Umbilical cord (tissue), 1 donor: ENCODE measurements at regions not wholly inside any gene's neighbourhood (a gene's known extent, or its start where the extent isn't known, plus 50 kb on each side); places are given as distances from the start of the nearest gene placed in this dataset.
"Not testable (repeated sequence)": the region's sequence is repeated elsewhere in the genome, so short reads cannot be mapped to it uniquely, and the experiment has no call there.

Experiments
- DNase-seq: peaks from one replicate; pipeline ENCODE4 v3.0.0-alpha.2; 2015; ENCODE audit warnings: low spot score

GRCh38 chr11:25501426-25501825, 830.5 kb upstream of the ANO3 start:
- DNase-seq = not testable (repeated sequence)

GRCh38 chr11:25515576-25515975, 816.4 kb upstream of the ANO3 start:
- DNase-seq = no peak

DNA sequence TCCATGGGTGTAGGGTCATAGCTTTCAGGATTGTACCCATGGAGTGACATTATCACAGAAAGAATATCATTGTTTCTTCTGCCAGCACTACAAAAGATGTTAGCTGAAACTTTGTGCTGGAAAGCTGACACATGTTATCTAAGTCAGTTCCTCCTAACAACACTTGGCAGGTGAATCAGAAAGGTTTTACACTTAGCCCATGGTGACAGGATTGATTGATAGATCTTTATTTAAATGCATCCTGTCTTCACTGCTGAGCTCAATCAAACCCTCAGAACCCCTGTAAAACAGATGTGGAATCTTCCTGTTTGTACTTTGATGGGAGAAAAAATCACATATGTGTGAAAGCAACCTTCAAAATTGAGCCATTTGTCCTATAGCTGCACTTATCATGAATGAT, 811.5 kb upstream of the ANO3 start:
- DNase-seq = no peak

DNA sequence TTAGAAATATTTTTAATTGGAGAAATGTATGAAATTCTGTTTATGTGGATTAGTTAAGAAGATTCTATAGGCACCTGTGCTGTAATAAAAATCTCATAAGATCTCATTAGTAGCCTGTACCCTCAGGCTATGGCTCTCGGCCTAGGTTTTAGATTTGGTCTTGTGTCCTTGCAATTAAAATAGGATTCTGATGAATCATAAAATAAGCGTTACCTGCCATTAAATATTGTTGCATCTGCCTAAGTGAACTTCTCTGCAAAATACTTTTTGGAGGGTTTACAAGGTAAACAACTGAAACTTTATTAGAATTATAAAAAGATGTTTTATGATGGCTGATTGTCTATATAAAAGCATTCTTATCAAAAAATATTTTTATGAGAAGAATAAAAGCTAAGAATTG, 804.1 kb upstream of the ANO3 start:
- no peak for DNase-seq

DNA sequence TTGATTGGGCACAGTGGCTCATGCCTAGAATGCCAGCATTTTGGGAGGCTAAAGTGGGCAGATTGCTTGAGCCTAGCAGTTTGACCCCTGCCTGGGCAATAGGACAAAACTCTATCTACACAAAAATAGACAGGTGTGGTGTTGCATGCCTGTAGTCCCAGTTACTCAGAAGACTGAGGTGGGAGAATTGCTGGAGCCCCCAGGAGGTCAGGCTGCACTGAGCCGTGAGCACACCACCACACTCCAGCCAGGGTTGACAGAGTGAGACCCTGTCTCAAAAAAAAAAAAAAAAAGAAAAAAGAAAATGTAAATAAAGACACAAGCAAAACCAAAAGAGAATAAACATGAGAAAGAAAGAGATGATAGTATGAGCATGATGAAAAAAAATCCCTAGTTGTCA, 802.4 kb upstream of the ANO3 start:
- no peak for DNase-seq

DNA sequence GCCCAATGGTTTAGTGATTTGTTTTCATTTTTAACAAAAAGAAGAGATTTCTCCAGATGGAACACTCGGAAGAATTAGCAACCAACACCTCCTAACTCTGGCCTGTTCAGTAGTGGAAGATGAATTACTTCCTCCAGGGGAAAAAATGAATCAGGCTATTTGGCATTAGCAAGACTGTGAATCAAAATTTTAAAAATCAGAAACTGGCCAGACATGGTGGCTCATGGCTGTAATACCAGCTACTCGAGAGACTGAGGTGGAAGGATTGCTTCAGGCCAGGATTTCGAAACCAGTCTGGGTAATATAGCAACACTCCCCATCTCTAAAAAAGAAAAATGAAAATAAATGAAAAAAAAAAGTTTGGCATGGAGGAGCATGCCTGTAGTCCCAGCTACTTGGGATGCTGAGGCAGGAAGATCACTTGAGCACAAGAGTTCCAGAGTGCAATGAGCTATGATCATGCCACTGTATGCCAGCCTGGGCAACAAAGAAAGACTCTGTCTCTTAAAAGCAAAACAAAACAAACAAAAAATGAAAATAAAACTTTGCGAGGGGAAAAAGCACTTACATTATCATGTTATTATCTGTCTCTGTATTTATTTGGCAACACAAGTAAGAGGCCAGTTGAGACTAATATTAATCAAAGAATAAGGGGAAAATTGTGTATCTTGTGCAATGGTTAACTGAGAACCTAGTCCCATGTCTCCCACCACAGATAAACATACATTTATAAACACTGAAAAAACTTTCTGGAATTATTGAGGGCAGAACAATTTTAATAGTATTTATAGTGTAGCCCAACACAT, 796.3 kb upstream of the ANO3 start:
- no peak for DNase-seq

DNA sequence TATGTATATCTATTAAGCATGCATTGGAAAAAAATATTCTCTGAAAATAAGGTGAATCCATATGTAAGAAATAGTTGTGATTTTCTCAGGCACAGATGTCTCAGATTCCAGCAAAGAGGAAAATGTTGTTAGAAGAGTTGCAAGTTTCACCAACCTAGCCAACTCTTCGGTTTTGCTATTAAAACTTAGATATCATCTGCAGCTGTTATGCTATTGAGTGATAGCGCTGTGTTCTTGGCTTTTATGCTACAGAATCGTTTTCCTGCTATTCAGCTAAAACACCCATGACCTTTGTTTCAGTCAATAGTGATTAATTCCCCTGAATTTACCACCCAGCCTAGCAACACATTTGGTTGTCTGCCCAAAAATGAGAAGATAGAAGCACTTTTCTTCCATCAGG, 795.6 kb upstream of the ANO3 start:
- no peak for DNase-seq

DNA sequence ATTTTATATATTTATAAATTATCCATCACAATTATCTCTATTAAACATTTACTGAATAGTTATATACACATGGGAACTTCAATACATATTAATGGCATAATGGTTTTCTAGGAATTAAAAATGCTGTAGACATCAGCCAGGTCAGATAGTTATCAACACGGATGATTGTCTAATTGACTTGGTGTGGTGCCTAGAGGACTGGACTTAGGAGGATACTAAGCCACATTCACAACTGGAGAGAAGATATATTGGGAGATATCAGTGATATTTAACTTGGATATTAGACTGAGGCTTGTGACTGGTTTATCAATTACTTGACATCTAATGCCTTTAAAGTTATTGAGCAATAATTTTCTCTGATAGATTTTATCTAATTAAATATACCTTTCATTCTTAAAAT, 794.5 kb upstream of the ANO3 start:
- DNase-seq = no peak

GRCh38 chr11:25547292-25547691, 784.6 kb upstream of the ANO3 start:
- DNase-seq = no peak

DNA sequence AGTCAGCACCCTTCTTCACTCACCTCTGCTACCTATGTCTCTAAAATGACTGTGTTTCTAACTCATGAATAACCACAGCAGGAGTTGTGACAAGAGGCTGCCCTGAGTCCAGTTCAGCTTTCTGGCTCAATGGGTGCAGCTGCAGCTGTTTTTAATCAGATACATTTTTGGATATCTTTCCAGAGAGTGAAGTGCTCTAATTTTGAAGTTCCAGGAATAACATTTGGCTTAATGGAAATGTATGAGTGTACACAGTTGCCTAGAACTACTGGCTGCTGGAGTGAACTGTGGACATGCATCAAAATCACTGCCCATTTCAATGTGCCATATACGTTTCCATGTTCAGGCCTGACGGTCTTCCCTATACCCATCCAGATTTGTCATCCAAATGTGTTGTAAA, 769.5 kb upstream of the ANO3 start:
- peak; percentile 28 for DNase-seq

DNA sequence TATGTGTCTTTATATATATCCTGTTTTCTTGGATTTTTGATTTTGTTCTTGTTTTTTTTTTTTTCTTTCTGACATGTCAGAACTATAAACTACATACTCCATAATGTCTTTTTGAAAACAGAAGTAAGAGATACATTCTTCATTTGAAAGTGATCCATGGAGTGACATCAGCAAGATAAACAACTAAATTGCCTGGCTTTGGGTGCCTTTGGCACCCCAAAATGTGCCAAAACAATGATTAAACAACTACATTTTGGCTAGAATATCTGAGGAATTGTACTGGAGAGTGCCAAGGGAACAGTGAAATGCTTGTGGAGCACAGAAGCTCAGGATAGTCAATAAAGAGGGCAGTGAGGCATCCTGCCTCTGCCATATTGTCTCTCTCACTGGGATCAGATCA, 766.1 kb upstream of the ANO3 start:
- DNase-seq = no peak

- no peak for DNase-seq
These were observed 765.4 kb upstream of the ANO3 start for GRCh38 chr11:25566298-25567200.

- DNase-seq = no peak
These were observed 755.6 kb upstream of the ANO3 start for GRCh38 chr11:25576320-25576719.

DNA sequence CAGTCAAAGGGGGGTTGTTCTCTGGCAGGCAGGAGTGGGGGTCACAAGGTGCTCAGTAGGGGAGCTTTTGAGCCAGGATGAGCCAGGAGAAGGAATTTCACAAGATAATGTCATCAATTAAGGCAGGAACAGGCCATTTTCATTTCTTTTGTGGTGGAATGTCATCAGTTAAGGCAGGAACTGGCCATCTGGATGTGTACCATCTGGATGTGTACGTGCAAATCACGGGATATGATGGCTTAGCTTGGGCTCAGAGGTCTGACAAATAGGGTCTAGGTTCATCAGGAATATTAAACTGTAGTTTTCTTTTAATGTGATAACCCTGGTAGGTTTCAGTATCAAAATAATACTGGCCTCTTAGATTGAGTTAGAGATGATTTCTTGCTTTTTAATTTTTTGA, 752.4 kb upstream of the ANO3 start:
- not testable (repeated sequence) for DNase-seq

DNA sequence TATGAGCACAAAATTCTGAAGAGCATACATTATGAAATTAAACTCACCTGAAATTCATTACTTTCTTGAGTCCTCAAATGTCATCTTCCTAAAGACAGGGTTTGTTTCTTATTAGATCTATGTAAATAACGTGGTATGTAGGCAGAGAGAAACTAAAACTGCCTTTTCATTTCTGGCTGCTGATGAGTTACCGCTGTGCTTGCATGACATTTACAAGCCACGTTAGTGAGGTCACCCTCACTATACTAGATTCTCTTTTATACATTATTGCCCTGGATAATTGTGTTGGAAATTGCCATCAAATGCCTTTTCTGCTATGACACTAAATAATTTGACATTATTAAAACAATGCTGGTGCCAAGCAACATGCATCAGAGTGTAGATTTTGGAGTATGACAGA, 748.3 kb upstream of the ANO3 start:
- no peak for DNase-seq

- no peak for DNase-seq
These were observed 744.4 kb upstream of the ANO3 start for GRCh38 chr11:25587496-25587895.

- no peak for DNase-seq
These were observed 738.7 kb upstream of the ANO3 start for GRCh38 chr11:25593221-25593620.

DNA sequence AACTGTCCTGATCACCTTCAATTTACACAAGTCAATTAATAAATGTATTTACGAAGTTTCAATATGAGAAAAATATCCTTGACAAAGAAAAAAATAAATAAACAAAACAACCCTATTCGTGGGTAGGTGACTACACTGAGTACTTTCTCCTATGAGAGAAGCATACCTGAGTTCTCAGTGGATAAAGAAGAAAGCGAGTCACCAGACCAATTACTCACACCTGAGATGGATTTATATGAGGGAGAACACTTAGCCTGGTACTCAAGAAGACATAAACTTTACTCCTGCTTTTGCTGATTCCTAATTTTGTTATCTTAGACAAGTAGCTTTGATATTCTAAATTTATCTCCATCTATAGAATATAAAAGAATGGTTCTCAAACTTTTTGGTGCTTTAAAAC, 735.2 kb upstream of the ANO3 start:
- DNase-seq = no peak

DNA sequence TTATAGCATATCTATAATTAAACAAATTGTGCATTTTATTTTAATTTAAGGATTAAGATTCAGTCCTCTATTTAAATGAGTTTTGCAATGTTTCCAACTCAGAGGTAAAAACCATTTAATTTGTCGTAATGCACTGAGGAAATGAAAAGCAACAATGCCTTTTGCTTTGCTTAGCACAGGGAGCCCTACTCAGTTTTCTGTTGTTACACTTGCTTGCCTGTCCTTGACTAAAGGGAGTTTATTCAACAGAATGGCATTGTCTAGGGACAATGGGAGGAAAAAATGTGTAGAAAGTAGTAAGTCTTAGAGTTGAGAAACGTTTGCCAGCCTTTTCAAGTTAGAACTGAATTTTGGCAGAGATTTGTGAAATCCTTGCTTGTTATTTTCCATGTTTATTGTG, 734.2 kb upstream of the ANO3 start:
- DNase-seq = no peak

GRCh38 chr11:25602149-25602548, 729.8 kb upstream of the ANO3 start:
- no peak for DNase-seq

DNA sequence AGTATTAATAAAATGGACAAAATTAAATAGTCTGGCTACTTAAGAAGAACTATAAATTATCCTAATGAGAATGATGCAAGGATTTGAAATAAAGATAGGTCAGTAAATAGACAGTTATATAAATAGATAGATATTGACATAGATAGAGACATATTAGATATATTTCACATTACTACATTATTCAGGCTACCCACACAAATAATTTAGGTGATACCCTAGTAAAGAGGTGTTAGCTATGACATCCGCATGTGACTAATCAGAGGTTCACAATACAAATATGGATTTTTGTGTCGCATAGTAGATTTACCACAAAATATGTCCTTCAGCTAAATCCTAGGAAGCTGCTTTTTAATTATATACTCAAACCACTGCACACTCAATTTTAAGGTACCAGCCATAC, 729.0 kb upstream of the ANO3 start:
- no peak for DNase-seq

GRCh38 chr11:25612806-25613205, 719.1 kb upstream of the ANO3 start:
- DNase-seq = no peak

GRCh38 chr11:25613451-25613850, 718.5 kb upstream of the ANO3 start:
- no peak for DNase-seq
